GM18861 (cell line): ENCODE measurements at regions not wholly inside any gene's neighbourhood (a gene's known extent, or its start where the extent isn't known, plus 50 kb on each side); places are given as distances from the start of the nearest gene placed in this dataset.

ENCODE experiments used
- ATAC-seq: cut with Tn5 transposase; IDR thresholded peaks from one replicate; pipeline ENCODE4 v1.9.1; 2021; ENCODE audit not compliant: unreplicated experiment

- no peak for ATAC-seq
These were observed 431.9 kb downstream of the ADAMTS20 start for GRCh38 chr12:43120150-43120549.

- no peak for ATAC-seq
These were observed 433.1 kb downstream of the ADAMTS20 start for GRCh38 chr12:43118881-43119280.

GRCh38 chr12:43118234-43118633, 433.8 kb downstream of the ADAMTS20 start:
- no peak for ATAC-seq

DNA sequence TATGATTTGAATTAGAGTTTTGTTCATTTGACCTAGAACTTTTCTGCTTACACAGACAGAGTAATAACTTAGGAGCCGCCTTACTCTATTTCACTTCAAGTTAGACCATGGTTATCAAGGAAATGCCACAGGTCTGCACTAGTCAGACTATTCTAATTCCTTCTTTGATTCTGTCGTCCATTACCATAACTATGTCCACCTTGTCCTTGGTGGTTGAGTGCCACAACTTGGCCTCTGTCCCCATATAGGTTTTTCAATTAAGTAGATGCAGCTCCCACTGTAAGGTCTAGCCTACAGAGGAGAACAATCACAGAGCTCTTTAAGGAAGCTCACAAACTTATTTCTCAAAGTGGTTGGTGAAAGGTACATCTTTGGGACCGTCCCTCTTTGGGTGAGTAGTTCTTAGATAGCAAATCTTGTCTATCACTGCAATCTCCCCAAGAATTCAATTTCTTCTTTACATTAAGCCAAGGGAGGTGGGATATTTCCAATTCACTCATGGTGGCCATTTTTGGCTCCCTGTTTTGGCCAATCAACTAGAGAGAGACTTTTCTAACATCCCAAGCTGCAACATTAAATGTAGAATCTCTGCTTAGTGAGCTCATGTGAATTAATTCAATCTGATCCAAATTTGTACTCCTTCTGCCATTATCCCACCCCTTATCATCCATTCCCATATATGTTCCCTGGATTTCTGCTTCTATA, 434.6 kb downstream of the ADAMTS20 start:
- no peak for ATAC-seq

DNA sequence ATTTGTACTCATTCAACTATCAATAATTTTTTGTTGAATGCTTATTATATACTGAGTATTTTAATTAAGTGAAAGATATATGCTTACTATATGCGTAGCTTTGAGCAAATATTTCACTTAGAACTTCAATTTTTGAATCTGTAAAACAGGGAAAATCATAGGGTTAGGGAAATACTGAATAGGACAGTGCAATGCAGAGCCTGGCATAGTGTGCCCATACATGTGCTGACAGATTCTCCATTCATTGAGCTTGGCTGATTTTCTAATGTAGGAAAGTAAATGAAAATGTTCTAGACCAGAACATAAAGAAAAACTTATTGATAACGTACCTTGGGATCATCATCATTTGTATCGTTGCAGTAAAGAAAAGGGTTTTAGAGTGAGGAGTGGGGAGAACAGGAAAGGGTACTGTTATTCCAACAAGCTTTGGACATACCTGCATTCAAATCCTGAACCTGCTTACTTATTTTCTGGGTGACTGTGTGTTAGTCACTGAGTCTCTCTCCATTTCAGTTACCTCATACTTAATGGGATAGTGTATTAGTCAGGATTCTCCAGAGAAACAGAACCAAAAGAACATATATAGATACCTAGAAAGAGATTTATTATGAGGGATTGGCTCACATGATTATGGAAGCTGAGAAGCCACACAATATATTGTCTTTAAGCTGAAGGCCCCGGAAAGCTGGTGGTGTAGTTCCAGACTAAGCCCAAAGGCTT, 436.4 kb downstream of the ADAMTS20 start:
- no peak for ATAC-seq

- ATAC-seq, result no peak
These were observed 437.7 kb downstream of the ADAMTS20 start for GRCh38 chr12:43114316-43114715.

GRCh38 chr12:43113616-43114015, 438.4 kb downstream of the ADAMTS20 start:
- no peak for ATAC-seq

DNA sequence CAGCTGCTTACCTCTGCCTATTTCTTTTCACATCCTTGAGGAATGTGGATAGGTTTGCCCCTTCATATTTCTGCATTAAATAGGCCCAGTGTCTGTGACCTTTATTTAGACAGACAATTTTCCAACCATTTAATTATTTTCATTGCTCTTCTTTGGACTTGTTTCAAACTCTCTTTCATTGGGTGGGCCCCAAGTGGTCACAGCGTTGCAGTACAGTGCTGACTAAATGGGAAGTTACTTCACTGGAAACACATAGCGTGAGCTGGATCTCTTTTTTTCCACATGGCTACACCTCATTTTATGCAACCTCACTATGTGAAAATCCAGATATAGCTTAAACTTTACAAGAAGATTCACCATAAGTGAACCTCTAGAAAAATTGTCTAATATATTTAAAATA, 438.9 kb downstream of the ADAMTS20 start:
- ATAC-seq, result no peak

- ATAC-seq, result no peak
These were observed 439.7 kb downstream of the ADAMTS20 start for GRCh38 chr12:43112101-43112920.

DNA sequence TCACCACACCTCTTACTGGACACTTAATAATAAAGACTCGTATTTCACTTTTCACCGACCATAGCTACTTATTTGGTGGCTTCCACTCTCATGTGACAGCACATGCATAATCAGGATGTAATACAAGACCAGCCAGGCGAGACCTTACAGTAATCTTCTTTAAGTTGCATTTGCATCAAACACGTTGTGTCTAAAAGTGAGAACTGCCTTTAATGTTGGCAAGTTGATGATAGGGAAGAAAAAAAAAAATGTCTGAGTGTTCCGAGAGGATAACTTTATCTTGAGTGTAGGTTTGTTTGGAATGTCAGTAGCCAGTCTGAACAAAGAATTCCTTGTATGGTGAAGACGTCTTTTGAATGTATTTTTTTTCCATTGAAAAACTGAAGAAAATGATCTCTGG, 440.4 kb downstream of the ADAMTS20 start:
- no peak for ATAC-seq

- ATAC-seq, result no peak
These were observed 442.2 kb downstream of the ADAMTS20 start for GRCh38 chr12:43109631-43110345.

- no peak for ATAC-seq
These were observed 443.3 kb downstream of the ADAMTS20 start for GRCh38 chr12:43108656-43109055.

DNA sequence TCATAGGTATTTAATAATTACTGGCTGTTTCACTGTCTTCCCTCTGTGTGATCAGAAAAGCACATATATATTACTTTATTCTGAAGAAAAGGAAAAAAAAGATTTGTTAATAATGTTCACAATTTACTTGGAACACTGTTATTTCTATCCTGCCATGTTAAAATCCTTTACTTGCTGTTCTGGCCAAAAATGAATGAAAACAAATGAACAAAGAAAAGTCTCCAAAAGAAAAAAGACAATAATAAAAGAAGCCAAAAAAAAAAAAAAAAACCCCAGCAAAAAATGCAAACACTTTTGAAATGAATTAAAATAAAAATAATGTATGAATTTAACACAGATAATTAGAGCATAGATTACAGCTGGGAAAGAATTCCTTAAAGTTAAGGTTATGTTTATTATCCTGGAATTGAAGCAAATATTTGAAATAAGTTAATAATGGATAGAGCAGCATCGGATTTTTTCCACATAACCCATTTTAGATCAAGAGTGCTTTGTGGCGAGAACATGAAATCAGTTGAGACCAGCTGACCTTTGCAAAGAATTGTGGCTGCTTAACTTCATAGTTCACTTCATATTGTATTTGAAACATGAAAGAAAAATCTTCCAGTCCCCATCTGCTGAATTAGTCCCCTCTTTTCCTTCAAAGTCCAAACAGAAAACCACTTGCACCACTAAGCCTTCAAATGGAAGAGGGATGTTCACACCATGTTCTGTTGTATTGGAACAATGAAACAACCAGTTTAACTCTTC, 444.8 kb downstream of the ADAMTS20 start:
- ATAC-seq, result no peak

- no peak for ATAC-seq
These were observed 445.6 kb downstream of the ADAMTS20 start for GRCh38 chr12:43106355-43106754.

DNA sequence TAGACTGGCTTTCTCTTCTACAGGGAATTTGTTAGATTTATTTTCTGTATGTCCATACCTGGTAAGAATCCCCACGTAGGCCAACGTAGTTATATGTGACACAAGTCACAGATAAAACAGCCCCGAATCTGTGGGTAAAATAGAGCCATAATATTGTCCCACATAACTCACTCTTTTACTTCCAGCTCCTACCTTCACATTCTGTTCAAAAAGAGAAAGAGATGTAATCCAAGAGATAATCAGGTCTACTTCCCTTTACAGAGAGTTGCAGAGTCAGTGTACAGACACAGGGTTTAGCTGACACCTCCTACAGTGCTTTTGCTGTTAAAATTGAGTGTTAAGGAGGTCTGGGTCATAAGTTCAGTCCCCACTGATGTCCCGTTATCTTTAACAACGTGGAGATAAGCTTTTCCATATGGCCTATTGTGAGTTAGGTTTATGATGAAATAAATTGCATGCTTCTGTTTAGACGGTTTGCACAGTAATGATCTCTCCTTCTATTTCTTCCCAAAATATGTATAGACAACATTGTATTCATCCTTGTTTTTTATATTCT, 446.5 kb downstream of the ADAMTS20 start:
- ATAC-seq, result no peak

DNA sequence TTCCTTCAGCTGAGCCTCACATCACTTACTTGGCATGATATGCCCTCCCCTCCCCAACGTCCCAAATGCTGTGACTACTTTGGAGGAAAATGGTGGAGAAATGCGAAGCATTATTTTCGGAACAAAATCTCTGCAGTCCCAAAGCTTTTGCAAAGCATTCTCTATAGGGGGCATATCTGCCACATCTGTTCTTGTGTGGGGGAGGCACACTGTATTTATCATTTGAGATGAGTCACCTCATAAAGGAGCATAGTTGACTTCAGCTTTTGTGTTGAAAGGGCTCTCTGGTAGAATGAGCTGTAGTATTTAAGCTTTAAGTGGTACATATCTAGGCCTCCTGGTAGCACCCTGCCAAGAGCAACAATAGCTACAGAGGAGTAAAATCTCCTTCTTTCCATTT, 447.5 kb downstream of the ADAMTS20 start:
- no peak for ATAC-seq

- ATAC-seq, result no peak
These were observed 448.1 kb downstream of the ADAMTS20 start for GRCh38 chr12:43103866-43104265.

DNA sequence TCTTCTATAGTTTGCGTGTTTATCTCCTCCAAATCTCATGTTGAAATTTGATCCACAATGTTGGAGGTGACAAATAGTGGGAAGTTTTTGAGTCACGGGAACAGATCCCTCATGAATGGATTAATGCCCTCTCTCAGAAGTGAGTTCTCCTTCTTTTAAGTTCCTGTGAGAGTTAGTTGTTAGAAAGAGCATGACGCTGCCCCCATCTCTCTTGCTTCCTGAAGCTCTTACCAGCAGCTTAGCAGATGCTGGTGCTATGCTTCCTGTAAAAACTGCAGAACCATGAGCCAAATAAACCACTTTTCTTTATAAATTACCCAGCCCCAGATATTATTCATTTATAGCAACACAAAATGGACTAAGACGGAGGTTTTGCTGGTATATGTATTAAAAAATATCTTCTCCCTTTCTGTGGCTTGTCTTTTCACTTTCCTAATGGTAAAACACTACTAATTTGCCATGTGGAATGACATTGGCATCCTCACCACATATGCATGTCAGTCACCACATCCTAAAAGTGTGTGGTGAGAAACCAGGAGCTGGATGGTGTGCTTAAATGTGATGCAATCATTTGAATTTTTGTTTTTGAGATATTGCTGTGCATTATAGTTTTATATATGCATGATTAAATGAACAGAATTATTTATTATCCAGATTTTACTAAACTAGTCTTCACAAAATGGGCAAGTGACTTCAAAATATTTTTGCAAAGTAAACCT, 449.3 kb downstream of the ADAMTS20 start:
- ATAC-seq, result no peak

GRCh38 chr12:43100231-43100630, 451.8 kb downstream of the ADAMTS20 start:
- no peak for ATAC-seq
